Epithelial cell of esophagus (primary cell): ENCODE measurements at regions not wholly inside any gene's neighbourhood (a gene's known extent, or its start where the extent isn't known, plus 50 kb on each side); places are given as distances from the start of the nearest gene placed in this dataset.

Source experiments
- DNase-seq: peaks from one replicate; pipeline ENCODE4 v3.0.0; 2010; ENCODE audit warnings: low read depth
- H3K4me3 ChIP-seq: 2 replicates; pipeline ENCODE4 v1.5.1; 2011; ENCODE audit warnings: mild to moderate bottlenecking, low read length, control low read depth
- TF ChIP-seq, protein P1 (sequence below): IDR thresholded peaks from 2 replicates; pipeline ENCODE4 v1.5.1; 2011; ENCODE audit warnings: low read depth, mild to moderate bottlenecking, low read length, control low read depth, inconsistent platforms; ENCODE audit not compliant: insufficient read depth; ENCODE audit errors: missing control alignments

DNA sequence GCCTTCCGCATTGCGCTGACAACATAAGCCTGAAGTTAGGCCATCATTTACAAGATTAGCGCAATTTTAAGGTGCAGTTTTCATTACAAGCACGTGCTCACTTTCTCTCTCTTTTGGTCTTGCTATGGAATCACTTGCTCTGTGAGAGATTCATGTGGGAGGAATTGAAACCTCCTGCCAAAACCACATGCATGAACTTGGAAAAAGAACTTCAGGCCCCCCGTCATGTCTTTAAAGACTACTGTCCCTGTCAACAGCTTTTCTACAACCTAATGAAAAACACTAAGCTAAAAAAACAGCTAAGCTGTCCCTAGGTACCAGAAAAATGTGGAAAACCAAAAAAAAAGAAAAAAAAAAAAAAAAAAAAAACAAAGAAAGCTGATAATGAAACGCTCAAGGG lies 1707.6 kb upstream of the RAG2 start:
- no peak overlapping the region for H3K4me3 ChIP-seq
- DNase-seq: no peak

DNA sequence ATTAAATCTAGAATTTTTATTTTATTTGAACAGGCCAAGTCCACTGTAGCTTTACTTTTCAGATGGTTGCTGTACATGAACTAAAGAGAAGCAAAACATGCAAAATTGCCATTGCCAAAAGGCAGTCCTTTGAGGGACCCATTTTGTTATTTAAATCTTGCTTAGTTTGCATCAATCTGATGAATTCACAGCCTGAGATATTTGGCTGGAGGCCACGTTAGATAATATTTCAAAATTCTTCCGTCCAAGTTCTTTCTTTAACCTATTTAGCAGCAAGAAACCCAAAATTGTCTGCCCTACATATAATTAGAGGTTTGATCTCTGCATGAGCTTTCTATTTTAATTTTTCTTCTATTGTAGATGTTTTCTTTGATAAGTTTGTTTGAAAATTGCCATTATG lies 1706.9 kb upstream of the RAG2 start:
- H3K4me3 ChIP-seq: no peak overlapping the region
- TF ChIP-seq, protein P1, sequence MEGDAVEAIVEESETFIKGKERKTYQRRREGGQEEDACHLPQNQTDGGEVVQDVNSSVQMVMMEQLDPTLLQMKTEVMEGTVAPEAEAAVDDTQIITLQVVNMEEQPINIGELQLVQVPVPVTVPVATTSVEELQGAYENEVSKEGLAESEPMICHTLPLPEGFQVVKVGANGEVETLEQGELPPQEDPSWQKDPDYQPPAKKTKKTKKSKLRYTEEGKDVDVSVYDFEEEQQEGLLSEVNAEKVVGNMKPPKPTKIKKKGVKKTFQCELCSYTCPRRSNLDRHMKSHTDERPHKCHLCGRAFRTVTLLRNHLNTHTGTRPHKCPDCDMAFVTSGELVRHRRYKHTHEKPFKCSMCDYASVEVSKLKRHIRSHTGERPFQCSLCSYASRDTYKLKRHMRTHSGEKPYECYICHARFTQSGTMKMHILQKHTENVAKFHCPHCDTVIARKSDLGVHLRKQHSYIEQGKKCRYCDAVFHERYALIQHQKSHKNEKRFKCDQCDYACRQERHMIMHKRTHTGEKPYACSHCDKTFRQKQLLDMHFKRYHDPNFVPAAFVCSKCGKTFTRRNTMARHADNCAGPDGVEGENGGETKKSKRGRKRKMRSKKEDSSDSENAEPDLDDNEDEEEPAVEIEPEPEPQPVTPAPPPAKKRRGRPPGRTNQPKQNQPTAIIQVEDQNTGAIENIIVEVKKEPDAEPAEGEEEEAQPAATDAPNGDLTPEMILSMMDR: no peak
- no peak for DNase-seq

More for the DNA sequence above, 1707.6 kb upstream of the RAG2 start:
- TF ChIP-seq, protein P1: no peak

DNA sequence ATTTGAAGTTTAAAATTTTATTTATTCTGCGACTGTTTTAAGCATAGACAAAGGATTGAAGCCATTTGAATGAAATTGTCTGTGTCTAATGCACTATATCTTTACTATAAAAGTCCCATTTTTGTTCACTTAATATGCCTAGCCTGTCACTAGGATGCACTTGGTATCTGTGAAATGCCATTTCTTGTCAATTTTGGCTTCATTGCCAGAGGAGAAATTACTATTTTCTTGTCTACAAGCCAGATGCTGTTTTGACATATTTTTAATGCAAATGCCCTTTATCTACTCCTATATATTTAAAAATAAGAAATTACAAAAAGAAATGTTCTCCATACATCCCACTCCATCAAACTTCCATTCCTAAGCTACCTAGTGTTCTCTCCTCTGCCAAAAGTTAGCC lies 1704.5 kb upstream of the RAG2 start:
- TF ChIP-seq, protein P1: no peak
- no peak overlapping the region for H3K4me3 ChIP-seq
- DNase-seq: no peak

DNA sequence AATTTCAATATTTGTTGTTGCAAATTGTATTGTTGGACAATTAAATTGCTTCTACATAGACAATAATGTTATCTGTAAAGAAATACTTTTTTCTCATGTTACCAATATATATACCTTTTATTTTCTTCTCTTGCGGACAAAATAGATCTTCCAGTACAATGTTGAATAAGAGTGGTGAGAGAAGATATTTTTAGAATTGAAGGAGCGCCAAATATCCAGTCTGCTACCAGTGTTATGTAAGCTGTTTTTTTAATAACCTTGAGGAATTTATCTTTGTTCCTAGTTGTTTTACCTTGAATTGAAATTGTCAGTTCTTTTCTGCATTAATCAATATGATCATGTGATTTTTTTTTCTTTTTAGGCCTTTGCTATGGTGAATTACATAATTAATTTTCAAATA lies 1702.5 kb upstream of the RAG2 start:
- DNase-seq: no peak
- no peak overlapping the region for H3K4me3 ChIP-seq
- TF ChIP-seq, protein P1: no peak

DNA sequence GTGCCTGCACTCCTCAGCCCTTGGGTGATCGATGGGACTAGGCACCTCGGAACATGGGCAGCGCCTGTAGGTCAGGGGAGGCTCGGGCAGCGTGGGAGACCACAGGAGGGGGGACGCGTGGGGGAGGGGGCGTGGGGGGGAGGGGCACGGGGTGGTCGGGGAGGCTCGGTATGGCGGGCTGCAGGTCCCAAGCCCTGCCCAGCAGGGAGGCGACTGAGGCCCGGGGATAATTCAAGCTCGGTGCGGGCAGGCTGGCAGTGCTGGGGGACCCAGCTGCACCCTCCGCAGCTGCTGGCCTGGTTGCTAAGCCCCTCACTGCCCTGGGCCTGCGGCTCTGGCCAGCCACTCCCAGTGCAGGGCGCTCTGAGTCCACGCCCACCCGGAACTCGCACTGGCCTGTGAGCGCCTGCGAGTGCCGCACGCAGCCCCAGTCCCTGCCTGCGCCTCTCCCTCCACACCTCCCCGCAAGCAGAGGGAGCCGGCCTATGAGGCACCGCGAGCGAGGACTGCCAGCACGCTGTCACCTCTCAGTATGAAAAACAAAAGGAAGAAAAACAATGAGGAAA lies 1698.3 kb upstream of the RAG2 start:
- TF ChIP-seq, protein P1: no peak
- DNase-seq: no peak
- no peak overlapping the region for H3K4me3 ChIP-seq

DNA sequence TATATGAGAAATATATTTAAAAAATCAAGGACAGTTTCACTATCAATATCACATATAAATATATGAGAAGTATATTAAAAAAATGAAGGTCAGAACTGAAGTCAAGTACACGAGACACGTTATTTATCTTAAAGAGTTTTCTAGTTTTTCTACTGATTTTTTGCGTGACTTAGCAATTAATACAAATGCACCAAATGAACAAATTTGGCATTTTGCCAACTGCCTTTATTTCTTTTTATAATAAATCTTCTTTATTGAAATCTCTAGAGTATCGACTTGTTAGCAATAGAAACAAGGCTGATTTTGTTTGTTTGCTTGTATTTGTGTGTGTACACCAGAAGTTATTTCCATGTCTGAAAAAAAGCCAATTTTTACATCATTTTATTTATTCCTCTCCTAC lies 1684.7 kb upstream of the RAG2 start:
- TF ChIP-seq, protein P1: no peak
- DNase-seq: no peak

DNA sequence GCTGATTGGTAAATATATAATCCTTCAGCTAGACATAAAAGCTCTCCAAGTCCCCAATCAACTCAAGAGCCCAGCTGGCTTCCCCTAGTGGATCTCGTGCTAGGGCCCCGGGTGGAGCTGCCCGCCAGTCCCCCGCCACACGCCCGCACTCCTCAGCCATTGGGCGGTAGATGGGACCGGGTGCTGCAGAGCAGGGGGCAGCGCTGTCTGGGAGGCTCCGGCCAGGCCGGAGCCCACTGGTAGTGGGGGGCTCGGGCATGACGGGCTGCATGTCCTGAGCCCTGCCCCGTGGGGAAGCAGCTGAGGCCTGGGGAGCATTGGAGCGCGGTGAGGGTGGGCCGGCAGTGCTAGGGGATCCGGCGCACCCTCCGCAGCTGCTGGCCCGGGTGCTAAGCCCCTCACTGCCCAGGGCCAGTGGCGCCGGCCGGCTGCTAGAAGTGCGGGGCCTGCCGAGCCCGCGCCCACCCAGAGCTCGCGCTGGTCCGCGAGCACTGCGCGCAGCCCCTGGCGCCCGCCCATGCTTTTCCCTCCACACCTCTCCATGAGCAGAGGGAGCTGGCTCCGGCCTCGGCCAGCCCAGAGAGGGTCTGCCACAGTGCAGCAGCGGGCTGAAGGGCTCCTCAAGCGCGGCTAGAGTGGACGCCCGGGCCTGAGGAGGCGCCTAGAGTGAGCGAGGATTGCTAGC lies 1680.6 kb upstream of the RAG2 start:
- H3K4me3 ChIP-seq: no peak overlapping the region
- DNase-seq: no peak
- TF ChIP-seq, protein P1: no peak

More for the DNA sequence above, 1684.7 kb upstream of the RAG2 start:
- no peak overlapping the region for H3K4me3 ChIP-seq
